OCI-LY3 (cell line): ENCODE measurements at regions not wholly inside any gene's neighbourhood (a gene's known extent, or its start where the extent isn't known, plus 50 kb on each side); places are given as distances from the start of the nearest gene placed in this dataset.
"Not testable (repeated sequence)": the region's sequence is repeated elsewhere in the genome, so short reads cannot be mapped to it uniquely, and the experiment has no call there.

Experiments used
- EZH2phosphoT487 ChIP-seq: fragments of 200-600 bp; shearing (Covaris generic); IDR thresholded peaks from 2 replicates; pipeline ENCODE4 v1.6.1; 2018; ENCODE audit warnings: antibody characterized with exemption, mixed run types, low read depth
- TF ChIP-seq, protein P1 (sequence below): fragments of 200-600, 300-600 bp; sonication (generic); IDR thresholded peaks from 2 replicates; pipeline ENCODE4 v1.5.1; 2014; ENCODE audit warnings: antibody characterized with exemption, low read length, low read depth

DNA sequence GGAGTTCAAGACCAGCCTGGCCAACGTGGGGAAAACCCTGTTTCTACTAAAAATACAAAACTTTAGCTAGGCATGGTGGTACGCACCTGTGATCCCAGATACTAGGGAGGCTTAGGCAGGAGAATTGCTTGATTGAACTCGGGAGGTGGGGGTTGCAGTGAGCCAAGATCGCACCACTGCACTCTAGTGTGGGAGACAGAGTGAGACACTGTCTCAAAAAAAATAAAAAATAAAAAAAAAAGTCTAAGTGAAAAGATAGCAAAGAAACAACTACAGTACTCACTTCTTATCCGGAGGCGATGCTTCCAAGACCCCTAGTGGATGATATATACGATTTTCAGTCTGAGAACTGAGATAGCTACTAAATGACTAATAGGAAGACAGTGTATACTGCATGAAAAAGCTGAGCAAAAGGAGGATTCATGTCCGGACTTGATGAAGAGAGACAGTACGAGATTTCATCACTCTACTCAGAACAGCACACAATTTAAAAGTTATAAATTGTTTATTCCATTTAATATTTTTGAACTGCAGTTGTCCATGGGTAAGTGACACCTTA lies 138.7 kb upstream of the GOLGA6L6 start:
- TF ChIP-seq, protein P1, sequence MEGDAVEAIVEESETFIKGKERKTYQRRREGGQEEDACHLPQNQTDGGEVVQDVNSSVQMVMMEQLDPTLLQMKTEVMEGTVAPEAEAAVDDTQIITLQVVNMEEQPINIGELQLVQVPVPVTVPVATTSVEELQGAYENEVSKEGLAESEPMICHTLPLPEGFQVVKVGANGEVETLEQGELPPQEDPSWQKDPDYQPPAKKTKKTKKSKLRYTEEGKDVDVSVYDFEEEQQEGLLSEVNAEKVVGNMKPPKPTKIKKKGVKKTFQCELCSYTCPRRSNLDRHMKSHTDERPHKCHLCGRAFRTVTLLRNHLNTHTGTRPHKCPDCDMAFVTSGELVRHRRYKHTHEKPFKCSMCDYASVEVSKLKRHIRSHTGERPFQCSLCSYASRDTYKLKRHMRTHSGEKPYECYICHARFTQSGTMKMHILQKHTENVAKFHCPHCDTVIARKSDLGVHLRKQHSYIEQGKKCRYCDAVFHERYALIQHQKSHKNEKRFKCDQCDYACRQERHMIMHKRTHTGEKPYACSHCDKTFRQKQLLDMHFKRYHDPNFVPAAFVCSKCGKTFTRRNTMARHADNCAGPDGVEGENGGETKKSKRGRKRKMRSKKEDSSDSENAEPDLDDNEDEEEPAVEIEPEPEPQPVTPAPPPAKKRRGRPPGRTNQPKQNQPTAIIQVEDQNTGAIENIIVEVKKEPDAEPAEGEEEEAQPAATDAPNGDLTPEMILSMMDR: not testable (repeated sequence)
- not testable (repeated sequence) for TF ChIP-seq EZH2phosphoT487
